ENCODE measurements at regions not wholly inside any gene's neighbourhood (a gene's known extent, or its start where the extent isn't known, plus 50 kb on each side); places are given as distances from the start of the nearest gene placed in this dataset.
"Not testable (repeated sequence)": the region's sequence is repeated elsewhere in the genome, so short reads cannot be mapped to it uniquely, and the experiment has no call there.

DNA sequence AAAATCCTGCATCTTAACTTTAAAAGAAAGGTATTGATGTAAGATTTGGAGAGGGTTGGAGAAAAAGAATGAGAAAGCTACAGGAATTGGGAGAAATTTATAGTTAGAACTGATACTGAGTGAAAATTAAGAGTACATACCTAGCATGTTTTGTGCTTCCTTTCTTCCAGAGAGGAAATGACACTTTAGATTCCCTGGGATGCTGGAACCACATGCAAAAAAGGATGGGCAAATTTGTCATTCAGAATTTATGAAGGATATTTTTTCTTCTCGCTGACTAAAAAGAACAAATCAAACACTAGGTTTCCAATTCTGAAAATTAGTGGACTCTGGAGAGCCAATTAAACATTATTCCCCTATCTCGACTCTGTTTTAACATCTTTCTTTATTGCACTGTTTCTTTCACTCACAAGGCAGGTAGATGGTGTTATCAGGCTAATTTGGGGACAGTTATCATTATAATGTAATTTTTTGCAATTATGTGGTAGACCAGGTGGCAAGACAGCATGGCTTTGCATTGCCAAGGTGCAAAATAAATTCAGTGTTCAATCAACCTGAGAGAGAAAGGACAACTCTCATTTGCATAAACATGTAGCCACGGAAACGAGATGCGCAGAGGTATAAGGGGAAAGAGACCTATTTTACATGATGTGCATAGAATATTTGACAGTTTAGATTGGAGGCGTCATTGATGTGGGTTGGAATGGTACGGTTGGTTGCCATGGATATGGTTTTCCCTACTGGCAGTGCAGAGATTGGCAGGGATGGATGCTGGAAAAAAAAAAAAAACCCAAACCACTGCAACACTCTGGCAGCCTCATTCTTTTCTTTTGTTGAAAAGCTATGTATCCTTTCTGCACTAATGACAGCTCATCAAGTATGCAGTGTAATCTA lies 320.4 kb upstream of the CCNH start:
- no peak for DNase-seq

DNA sequence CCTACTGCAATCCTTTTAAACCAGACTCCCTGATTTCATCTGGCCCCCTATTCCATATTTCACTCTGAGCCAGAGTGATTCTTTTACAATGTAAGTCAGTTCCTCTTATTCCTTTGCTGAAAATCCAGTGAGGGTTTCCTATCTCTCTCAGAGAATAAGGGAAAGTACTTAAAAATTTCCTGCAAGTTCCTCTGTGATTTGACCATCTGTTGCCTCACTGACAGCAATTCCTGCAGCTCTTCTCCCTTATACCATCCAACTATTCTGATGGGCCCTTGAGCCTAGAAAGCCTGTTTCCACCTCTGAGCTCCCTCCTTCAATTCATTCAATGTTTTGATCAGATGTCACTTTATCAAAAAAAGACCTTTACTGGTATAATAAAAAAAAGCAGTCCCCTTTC lies 317.1 kb upstream of the CCNH start:
- no peak for DNase-seq

DNA sequence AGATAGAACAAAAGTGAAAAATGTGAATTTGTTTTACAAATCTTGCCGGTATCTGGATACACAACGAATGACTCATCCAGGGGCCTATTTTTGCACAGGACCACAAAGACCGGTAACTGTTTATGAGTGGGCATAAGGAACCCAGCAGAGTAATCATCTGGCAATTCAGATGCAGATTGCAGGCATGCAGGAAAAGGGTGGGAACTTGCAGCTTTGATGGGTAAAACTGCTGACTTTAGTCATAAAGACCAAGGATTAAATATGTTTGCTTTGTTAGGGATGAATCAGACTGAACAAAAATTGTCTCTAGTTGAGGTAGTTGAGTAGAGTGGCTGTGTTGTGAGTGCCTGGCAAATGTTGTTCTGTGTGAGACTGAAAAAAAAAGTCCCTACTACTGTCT lies 309.6 kb upstream of the CCNH start:
- DNase-seq = no peak

DNA sequence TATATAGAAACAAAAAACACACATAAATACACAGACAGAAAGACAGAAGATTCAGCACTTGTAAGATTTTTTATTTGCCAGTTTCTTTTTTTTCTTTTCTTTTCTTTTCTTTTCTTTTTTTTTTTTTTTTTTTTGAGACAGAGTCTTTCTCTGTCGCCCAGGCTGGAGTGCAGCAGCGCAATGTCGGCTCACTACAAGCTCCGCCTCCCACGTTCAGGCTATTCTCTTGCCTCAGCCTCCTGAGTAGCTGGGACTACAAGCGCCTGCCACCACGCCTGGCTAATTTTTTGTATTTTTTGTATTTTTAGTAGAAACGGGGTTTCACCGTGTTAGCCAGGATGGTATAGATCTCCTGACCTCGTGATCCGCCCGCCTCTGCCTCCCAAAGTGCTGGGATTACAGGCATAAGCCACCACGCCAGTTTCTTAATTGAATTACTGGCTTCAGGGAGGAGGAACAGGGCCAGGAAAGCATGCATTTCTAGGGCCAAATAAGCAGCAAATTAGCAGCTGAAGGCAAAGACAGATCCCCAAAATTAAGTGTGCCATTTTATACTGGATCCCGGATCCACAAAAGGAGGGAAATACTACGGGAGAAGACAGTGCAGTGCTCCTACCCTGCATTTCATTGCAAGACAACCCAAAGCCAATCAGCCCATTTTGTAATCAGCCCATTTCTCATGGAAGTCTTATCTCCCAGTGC lies 305.6 kb upstream of the CCNH start:
- DNase-seq = not testable (repeated sequence)

DNA sequence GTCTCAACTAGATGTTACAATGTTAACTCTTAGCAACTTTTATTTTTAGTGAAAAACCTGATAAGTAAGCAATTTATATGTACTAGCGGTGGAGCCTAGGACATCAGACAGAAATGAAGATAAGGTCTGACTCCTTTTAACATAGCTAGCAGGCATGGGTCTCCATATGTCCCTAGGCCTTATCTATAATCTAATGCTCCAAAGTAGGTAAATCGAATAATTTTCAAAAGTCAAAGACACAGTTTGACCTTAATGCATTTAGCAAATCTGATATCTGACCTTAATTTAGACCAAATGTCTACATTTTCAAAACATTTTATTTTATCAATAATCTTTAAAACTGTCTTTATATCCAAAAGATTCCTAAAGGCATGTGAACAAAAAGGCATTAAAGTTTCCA lies 305.0 kb upstream of the CCNH start:
- DNase-seq = no peak

DNA sequence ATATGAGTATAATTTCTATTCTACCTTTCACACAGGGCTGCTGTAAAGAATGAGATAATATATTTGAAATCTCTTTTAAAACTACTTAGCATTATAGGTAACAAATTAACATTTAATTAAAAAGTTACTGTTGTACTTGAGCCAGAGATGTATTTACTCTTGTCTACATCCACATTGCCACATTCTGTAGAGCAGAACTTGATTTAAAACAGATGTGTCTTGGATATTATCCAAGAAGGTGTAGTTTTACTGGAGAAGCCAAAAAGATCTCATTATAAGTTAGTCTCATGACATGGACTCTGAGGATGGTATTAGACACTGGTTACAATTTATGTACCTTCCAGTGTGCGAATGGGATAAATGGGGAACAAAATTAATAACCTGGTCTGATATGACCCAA lies 293.1 kb upstream of the CCNH start:
- DNase-seq = no peak

DNA sequence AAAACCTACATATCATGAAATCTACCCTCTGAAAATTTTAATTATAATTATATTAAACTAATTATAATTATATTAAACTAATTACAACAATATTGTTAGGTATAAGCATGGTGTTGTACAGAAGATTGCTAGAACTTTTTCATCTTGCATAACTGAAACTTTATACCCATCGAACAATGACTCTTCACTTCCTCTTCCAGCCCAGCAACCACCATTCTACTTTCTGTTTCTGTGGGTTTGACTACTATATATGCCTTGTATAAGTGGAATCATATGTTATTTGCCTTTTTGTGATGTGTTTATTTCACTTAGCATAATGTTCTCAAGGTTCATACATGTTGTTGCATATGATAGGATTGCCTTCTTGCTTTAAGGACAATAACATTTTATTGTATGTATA lies 274.2 kb upstream of the CCNH start:
- no peak for DNase-seq

DNA sequence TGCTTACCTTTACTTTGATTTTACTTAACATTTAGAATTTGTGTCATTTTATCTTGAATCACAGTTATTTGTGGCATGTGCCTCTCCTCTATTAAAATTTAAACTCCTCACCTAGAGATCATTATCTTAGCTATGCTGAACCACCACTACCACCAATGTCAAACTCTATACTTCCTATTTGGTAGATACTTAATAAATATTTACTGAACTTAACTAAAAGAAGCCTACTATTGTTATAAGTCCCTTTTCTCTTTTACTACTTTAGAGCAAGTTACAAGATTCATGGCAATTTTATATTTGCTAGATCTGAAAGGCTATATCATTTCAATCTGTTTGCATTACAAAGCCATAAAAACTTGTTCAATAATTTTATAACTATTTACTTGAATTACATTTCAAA lies 273.3 kb upstream of the CCNH start:
- no peak for DNase-seq

DNA sequence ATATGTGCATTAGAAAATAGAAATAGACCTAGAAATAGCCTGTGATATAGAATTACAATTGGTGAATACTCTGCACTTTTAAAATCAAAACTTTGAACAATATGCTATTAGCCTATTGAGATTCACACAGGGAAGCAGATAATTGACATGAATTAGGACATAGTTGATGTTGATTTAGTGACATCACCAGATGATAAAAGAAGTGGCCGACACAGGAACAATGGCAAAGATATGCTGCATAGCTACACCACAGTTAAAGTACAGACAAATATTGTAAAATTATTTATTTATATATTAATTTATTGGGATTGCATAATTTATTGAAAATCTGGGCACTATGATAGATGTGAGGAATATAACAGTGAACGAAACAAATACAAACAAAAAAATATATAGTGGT lies 261.5 kb upstream of the CCNH start:
- no peak for DNase-seq

DNA sequence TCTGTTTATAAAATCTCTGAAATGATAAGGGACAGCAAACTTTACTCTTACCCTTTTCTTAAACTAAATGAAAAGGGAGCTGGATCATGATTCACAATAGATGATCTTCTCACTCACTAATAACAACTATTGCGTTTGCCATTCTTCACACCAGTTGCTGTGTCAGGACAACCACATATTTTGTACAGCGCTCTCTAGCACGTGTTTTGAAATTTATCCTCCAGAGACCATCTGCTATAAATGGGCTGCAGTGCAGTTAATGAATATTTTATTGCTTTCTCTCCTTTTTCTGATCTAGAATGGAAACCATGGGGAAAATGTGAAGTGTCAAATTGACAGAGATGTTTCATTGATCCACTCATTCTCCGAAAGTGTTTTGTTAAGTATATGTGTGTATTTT lies 258.4 kb upstream of the CCNH start:
- DNase-seq = no peak

DNA sequence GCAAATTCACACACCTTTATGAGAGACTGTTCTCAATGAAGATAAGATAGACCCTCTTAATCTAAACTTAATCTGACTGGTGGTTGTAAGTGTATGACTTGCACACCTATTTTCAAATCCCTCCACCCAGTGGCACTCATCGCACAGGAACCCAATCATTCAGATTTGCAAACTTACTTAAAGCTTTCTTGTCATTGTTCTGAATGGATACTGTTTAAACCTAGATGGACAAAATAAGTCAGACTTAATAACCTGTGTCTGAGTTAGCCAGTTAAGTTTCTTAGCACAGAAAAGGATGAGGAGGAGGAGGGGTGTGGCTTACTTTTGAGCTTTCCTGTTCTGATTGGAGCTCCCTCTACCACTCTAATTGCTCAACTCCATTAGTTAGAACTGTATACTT lies 252.4 kb upstream of the CCNH start:
- DNase-seq = no peak

DNA sequence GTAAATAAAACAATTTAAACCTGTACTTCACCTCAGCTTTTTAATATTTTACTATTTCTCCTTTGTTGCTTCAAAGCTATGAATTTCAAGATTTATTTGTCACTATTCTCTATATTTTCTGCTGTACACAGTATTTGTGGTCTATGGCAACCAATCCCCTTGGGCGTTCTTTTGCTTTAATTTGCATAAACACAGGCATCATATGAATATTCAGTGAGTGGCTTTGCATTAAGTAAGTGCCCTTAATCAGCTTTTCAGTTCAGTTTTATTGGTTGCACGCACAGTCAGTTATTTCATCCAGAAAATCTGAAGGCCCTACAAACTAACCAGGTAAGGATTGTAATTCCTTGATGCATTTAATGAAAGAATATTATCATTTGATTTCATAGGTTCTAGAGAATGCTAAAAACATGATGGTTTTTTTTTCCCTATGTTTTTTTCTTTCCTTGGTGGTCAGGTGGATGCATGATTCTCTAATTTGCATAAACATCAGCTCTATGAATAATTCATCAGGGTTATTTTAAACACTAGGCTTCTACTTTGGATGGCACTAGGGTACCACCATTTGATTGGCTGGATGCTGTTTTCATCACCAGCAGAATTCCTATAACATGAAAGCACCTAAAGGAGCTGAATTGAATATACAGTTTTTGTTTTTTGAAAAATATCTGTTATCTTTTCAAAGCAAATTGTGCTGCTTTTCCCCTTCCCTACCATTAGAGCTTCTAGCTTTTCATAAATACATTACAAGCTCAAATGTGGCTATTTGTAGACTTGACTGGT lies 249.2 kb upstream of the CCNH start:
- no peak for DNase-seq

DNA sequence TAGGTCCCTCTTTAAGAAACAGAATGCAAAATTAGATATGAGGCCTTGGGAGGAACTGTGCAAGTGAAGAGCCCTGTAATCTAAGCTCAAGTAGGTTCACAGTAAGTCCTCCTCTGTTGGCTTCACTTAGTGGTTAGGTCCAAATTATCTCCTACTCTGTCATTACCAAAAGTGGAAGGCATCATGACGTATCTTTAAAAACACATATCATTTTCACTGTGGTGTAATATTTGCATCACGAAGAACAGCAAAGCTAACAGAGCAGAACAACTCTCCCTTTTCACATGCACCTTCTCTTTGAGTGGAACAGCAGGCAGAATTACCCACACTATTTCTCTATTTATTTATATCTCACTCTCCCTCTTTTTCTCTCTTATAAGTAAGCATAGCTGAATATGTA lies 240.5 kb upstream of the CCNH start:
- no peak for DNase-seq

DNA sequence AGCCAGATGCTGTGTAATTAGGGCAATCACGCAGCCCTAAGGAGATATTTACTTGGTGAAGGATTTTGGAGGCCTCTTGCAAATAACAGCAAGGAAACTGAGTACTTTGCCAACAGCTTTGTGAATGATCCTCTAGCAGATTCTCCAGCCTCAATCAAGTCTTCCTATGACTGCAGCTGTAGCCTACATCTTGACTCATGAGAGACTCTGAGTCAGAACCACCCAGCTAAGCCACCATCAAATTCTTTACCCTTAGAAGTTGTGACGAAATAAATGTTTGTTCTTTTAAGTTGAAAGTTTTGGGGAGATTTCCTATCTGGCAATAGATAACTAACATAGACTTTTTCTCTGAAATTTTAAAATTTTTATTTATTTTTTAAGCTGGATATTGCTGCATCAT lies 237.6 kb upstream of the CCNH start:
- no peak for DNase-seq

DNA sequence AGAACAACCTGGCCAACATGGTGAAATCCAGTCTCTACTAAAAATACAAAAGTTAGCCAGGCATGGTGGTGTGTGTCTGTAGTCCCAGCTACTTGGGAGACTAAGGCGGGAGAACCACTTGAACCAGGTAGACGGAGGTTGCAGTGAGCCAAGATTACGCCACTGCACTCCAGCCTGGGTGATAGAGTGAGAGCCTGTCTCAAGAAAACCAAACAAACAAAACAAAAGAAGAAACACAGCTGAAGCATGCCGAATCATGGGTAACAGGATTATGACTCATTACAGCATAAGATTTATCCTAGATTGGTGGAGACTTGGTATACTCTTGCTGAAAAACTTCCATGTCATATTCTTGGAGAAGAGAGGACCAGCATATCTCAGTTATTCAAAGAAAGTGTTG lies 236.7 kb upstream of the CCNH start:
- DNase-seq = no peak

DNA sequence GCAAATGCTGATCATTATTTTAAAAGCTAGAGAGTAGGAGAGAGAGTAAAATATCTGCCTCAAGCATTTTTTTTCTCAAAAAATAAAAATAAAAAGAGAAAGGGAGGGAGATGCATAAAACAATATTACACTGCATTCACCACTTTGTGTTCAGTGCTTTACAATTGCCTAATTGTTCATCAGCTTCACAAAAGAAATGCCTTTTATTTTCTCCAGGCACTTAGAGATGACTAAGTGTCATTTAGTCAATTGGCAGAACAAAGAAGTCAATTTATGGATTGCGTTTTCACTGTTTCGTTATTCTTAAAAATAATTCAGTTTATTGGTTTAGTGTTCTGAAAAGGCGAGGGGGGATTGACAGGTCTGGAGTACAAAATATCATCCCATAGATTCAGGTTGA lies 232.5 kb upstream of the CCNH start:
- DNase-seq = no peak

DNA sequence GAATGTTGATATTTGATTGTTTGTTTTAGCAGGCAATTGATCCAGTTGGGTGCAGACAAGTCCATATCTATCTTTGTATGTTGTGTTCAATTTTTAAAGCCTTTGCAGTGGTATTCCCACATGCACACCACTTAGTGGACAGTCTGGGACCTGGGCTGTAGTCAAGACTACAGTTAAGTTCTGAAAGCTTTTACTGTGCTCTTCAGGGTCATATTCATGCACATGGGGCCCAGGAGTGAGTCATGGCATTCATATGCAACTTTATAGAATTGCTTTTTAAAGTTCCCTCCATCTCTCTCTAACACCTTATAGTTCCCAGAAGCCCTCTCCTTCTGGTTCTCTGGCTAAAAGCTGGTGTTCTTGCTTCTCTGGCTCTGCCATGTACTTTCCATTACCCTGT lies 228.2 kb upstream of the CCNH start:
- DNase-seq = no peak

DNA sequence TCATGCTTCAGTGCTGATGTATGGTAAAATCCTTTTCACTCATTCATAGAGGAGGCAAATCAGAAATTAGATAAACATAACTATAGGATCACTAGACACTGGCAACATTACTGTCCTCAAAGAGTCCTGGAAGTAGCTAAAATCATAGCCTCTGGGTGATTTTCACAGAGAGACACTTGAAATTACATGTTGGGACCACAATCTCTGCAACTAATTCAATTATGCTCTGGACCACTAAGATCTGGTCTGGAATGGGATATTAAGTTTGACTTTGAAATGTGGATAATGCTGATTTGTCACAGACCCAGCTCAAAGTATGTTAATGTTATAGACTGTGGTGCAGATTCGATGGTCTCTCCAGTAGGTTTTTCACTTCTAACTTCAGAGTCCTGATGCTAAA lies 214.6 kb upstream of the CCNH start:
- no peak for DNase-seq

DNA sequence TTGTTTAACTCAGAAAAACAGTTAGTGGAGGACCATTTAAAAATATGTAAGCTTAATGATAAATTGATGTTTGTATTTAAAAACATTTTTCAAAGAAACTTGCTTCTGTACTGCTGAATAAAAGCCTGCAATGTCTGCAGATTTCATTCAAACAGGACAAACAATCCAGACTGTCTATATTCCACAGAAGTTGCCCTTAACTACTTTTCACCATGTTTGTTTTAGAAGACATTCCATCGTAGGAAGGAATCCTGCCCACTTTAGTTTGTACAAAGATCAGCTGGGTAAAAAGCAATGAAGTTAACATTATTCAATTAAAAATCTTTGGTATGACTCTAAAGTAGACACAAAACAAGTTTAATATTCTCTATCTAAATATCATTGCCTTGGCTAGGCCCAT lies 195.7 kb upstream of the CCNH start:
- DNase-seq = no peak

DNA sequence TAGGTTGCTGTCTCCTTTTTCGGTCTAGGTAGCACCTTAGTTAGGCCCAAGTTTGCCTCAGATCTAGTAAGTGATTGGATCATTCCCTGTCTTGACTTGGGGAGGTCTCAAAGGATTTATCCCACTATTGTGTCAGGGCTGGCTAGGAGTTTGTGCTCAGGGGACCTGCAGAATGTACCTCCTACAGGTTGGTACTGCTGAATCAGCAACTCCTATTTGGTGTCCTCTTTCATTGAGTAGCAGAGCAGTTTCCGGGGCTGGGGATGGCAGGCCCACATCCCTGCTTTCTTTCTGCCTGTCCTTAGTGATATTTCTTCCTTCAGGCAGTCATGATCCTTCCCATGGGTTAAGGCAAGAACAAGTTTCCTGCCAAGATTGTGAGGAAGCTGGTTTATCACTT lies 192.9 kb upstream of the CCNH start:
- DNase-seq = no peak

DNA sequence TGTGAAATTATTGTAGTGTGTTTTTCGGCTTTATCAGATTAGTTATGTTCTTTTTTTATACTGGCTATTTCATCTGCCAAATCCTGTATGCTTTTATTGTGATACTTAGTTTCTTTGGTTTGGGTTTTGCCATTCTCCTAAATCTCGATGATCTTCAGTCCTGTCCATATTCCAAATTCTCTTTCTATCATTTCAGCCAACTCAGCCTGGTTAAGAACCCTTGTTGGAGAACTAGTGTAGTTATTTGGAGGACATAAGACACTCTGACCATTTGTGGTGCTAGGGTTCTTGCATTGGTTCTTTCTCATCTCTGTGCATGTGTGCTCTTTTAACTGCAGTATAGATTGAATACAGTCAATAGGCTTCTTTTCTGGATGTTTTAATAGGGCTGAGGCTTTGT lies 187.0 kb upstream of the CCNH start:
- DNase-seq = no peak

DNA sequence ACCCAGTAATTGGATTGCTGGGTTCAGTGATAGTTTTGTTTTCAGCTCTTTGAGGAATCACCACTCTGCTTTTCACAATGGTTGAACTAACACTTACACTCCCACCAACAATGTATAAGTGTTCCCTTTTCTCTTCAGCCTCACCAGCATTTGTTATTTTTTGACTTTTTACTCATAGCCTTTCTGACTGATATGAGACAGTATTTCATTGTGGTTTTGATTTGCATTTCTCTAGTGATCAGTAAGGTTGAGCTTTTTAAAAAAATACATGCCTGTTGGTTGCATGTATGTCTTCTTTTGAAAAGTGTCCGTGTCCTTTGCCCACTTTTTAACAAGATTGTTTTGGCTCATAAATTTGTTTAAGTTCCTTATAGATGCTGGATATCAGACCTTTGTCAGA lies 185.7 kb upstream of the CCNH start:
- no peak for DNase-seq

DNA sequence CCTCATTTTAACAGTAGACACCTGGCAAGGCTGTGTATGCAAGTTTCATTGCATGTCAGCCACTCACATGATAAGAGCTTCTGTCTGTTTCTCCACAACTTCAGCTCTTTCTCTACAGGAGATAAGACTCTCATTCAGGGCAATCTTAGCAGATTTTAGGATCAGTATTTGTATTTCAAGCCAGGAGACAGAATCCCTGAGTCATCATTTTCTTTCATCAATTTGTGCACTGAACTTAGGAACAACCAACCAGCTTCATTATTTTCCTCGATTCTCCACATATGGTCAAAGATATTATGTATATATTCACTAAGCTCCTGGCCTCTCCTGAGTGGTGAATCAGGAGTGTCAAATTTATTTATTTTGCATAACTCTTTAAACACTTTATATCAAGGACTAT lies 181.8 kb upstream of the CCNH start:
- DNase-seq = no peak

DNA sequence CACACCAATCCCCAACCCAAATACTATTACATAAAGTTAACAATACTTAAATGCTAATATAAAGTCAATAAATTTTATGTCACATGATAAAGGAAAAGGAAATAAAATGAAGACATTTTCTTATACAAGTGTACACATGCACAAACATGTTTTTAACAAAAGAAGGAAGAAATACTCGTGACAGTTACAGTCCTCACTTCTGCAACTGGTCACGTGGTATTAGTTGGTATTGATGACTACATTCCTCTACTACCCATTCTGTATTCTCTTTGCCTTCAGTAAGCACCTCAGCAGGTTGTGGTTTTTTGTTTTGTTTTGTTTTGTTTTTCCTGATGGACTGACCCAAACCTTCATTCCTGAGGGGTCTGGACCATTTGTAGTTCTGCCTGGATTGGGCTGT lies 176.9 kb upstream of the CCNH start:
- DNase-seq = no peak

Data from SW 1271 (cell line).